Esophagus muscularis mucosa (tissue), 3 donors: ENCODE measurements at regions not wholly inside any gene's neighbourhood (a gene's known extent, or its start where the extent isn't known, plus 50 kb on each side); places are given as distances from the start of the nearest gene placed in this dataset.

ENCODE experiments used
- POLR2AphosphoS5 ChIP-seq, 2 donors: sonication (generic); formaldehyde crosslinking; IDR thresholded peaks; one replicate each; pipeline ENCODE4 v1.6.1; 2017; ENCODE audit warnings: antibody characterized with exemption in 2 of 2
- TF ChIP-seq, protein P1 (sequence below), 3 experiments: fragments of 200-600 bp in 2 of 3; fragments of 450-650 bp in 1 of 3; sonication (generic) in 2 of 3; IDR thresholded peaks; one replicate each; pipeline ENCODE4 v1.5.1; 2017 to 2019; ENCODE audit warnings: antibody characterized with exemption in 3 of 3, mild to moderate bottlenecking in 2 of 3, moderate library complexity in 1 of 3

DNA sequence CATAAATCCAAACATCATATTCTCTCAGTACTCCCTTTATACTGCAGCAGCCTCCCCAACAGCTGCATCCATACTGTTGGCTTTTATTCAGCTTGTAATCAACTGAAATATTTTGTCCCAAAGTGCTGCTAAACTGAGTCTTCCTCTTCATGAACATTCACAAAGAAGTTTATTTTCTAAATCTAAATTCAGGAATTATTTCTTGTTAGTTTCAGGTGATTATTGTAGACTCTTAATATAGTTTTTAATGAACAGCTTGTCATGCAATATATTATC is 269.3 kb upstream of the UBE2E2 start:
- no peak for TF ChIP-seq POLR2AphosphoS5 (IDR thresholded peaks at IDR 0.05)
- TF ChIP-seq, protein P1, sequence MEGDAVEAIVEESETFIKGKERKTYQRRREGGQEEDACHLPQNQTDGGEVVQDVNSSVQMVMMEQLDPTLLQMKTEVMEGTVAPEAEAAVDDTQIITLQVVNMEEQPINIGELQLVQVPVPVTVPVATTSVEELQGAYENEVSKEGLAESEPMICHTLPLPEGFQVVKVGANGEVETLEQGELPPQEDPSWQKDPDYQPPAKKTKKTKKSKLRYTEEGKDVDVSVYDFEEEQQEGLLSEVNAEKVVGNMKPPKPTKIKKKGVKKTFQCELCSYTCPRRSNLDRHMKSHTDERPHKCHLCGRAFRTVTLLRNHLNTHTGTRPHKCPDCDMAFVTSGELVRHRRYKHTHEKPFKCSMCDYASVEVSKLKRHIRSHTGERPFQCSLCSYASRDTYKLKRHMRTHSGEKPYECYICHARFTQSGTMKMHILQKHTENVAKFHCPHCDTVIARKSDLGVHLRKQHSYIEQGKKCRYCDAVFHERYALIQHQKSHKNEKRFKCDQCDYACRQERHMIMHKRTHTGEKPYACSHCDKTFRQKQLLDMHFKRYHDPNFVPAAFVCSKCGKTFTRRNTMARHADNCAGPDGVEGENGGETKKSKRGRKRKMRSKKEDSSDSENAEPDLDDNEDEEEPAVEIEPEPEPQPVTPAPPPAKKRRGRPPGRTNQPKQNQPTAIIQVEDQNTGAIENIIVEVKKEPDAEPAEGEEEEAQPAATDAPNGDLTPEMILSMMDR (IDR thresholded peaks at IDR 0.05), result no peak
